ENCODE measurements at regions not wholly inside any gene's neighbourhood (a gene's known extent, or its start where the extent isn't known, plus 50 kb on each side); places are given as distances from the start of the nearest gene placed in this dataset.

GRCh38 chr13:47478985-47479384, 522.1 kb downstream of the SUCLA2 start:
- Histone ChIP-seq H3K36me3 (replicated peaks in 1 of 2) (no peaks in the 10 kb centered on the region), H3K27ac (no peak overlapping the region), H3K4me1 (replicated peaks in 1 of 2) (no peaks in the 10 kb centered on the region), H3K27me3 (no peaks in the 10 kb centered on the region), H3K4me3 (no peak overlapping the region), H3K9me3 (replicated peaks in 1 of 3) (no peaks in the 10 kb centered on the region)
- DNase-seq: no peak
- intact Hi-C loops (cut with DNase I): no loop called here
- no peak for TF ChIP-seq POLR2A (IDR thresholded peaks at IDR 0.05)
- TF ChIP-seq, protein P1, sequence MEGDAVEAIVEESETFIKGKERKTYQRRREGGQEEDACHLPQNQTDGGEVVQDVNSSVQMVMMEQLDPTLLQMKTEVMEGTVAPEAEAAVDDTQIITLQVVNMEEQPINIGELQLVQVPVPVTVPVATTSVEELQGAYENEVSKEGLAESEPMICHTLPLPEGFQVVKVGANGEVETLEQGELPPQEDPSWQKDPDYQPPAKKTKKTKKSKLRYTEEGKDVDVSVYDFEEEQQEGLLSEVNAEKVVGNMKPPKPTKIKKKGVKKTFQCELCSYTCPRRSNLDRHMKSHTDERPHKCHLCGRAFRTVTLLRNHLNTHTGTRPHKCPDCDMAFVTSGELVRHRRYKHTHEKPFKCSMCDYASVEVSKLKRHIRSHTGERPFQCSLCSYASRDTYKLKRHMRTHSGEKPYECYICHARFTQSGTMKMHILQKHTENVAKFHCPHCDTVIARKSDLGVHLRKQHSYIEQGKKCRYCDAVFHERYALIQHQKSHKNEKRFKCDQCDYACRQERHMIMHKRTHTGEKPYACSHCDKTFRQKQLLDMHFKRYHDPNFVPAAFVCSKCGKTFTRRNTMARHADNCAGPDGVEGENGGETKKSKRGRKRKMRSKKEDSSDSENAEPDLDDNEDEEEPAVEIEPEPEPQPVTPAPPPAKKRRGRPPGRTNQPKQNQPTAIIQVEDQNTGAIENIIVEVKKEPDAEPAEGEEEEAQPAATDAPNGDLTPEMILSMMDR (IDR thresholded peaks at IDR 0.05): no peak

DNA sequence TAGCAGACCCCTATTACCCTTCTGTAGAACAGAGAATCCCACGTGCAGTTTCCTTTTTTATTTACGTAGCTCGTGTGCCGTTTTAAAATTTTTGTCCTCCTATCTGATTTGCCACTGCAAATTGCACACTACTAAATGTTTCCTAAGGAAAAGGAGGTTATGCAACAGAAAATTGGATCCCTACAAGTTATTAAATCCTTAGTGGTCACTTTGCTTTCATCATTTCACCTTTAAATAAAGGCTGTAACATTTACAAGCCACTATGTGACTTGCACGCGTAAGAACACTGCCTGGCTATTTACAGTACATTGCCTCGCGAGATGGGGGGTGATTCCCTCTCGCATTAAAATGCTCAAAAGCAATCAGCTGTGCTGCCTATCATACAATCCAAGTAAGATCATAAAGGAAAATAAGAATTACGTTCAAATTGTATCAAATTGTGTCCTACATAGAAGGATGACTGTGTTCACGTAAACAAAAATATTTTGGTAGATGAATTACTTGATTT, 525.6 kb downstream of the SUCLA2 start:
- Histone ChIP-seq H3K9me3 (replicated peaks in 1 of 3) (no peaks in the 10 kb centered on the region), H3K36me3 (replicated peaks in 1 of 2) (no peaks in the 10 kb centered on the region), H3K4me1 (replicated peaks in 1 of 2) (no peaks in the 10 kb centered on the region), H3K27me3 (no peaks in the 10 kb centered on the region), H3K27ac (no peak overlapping the region), H3K4me3 (no peak overlapping the region)
- intact Hi-C loops (cut with DNase I): no loop called here
- no peak for DNase-seq
- TF ChIP-seq, protein P1 (IDR thresholded peaks at IDR 0.05): no peak
- no peak for TF ChIP-seq POLR2A (IDR thresholded peaks at IDR 0.05)
- WGBS, 4 donors: 74 to 86% (median 81%) methylated on average over 11 of the region's 11 CpGs

DNA sequence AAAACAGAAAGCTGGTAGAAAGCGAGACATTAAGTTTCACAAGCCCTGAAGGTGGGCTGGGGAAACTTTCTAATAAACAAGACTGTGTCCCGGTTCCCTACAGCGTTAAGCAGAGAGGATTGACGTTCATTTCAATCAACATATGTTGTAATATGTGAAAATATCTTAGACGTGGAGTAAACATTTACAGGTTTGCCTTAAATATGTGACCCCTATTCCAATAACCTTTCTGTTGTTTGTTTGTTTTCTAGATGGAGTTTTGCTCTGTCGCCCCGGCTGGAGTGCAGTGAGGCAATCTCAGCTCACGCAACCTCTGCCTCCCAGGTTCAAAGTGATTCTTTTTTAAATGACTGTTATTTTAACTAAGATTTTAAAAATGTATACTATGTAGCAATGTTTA, 526.2 kb downstream of the SUCLA2 start:
- TF ChIP-seq POLR2A (IDR thresholded peaks at IDR 0.05): no peak
- TF ChIP-seq, protein P1 (IDR thresholded peaks at IDR 0.05): no peak
- no peaks in the 10 kb centered on the region for H3K36me3 ChIP-seq (replicated peaks in 1 of 2)
- no peaks in the 10 kb centered on the region for H3K4me1 ChIP-seq (replicated peaks in 1 of 2)
- DNase-seq: no peak
- no peaks in the 10 kb centered on the region for H3K9me3 ChIP-seq (replicated peaks in 1 of 3)
- intact Hi-C loops (cut with DNase I): no loop called here
- H3K27me3 ChIP-seq: no peaks in the 10 kb centered on the region
- no peak overlapping the region for H3K27ac ChIP-seq
- no peak overlapping the region for H3K4me3 ChIP-seq
- 69 to 74% (median 72%) methylated on average over 8 of the region's 8 CpGs for WGBS, 4 donors

DNA sequence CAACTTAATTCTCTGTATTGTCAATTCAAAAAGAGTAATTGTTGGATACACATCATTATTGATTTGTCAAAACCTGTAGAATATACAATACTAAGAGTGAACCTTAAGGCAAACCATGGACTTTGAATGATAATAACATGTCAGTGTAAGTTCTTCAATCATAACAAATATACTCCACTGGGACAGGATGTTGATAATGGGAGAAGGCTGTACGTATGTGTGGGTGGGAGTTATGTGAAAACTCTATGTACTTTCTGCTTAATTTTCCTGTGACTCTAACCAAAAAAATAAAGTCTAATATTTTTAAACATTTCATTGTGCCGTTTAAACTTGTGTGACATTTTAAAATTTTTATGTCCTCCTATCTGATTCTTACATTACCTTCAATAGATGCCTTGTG, 526.7 kb downstream of the SUCLA2 start:
- Histone ChIP-seq H3K27ac (no peak overlapping the region), H3K4me3 (no peak overlapping the region), H3K36me3 (replicated peaks in 1 of 2) (no peaks in the 10 kb centered on the region), H3K4me1 (replicated peaks in 1 of 2) (no peaks in the 10 kb centered on the region), H3K27me3 (no peaks in the 10 kb centered on the region), H3K9me3 (replicated peaks in 1 of 3) (no peaks in the 10 kb centered on the region)
- no peak for DNase-seq
- TF ChIP-seq, protein P1 (IDR thresholded peaks at IDR 0.05): no peak
- no peak for TF ChIP-seq POLR2A (IDR thresholded peaks at IDR 0.05)
- intact Hi-C loops (cut with DNase I): no loop called here
- WGBS, 4 donors: 56 to 62% (median 60%) methylated on average over 2 of the region's 2 CpGs

Measured in adrenal gland (tissue), 9 donors.